ENCODE measurements at regions not wholly inside any gene's neighbourhood (a gene's known extent, or its start where the extent isn't known, plus 50 kb on each side); places are given as distances from the start of the nearest gene placed in this dataset.

DNA sequence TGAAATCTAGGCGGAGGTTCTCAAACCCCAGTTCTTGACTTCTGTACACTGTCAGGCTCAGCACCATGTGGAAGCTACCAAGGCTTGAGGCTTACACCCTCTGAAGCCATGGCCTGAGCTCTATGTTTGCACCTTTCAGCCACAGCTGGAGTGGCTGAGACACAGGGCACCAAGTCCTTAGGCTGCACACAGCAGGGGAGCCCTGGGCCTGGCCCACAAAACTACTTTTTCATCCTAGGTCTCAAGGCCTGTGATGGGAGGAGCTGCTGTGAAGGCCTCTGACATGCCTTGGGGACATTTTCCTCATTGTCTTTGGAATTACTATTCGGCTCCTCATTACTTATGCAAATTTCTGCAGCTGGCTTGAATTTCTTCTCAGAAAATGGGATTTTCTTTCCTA lies 503.2 kb upstream of the PCDH20 start:
- Histone ChIP-seq H3K4me2 (ENCODE audit: low read depth, low read length, poor library complexity, severe bottlenecking) (no peak overlapping the region), H3K9me2 (replicated peaks; ENCODE audit: insufficient read depth, low read length) (no peaks in the 10 kb centered on the region), H3K27ac (ENCODE audit: low read depth, low read length) (no peak overlapping the region), H3K27me3 (ENCODE audit: low read length) (no peaks in the 10 kb centered on the region), H3K9ac (ENCODE audit: low read length) (no peak overlapping the region), H3K4me3 (ENCODE audit: insufficient read depth, low read length, poor library complexity, severe bottlenecking) (no peak overlapping the region), H3F3A (ENCODE audit: insufficient read depth) (no peaks in the 10 kb centered on the region), H3K36me3 (ENCODE audit: low read length) (no peaks in the 10 kb centered on the region), H3K79me2 (ENCODE audit: insufficient read depth, low read length) (no peaks in the 10 kb centered on the region), H3K9me3 (ENCODE audit: insufficient read depth, low read length) (no peaks in the 10 kb centered on the region), H2AFZ (ENCODE audit: low read depth, low read length, severe bottlenecking) (no peak overlapping the region), H4K20me1 (ENCODE audit: low read depth, low read length) (no peaks in the 10 kb centered on the region)
- TF ChIP-seq CTCF (IDR thresholded peaks at IDR 0.05; ENCODE audit: insufficient read depth, low read length, poor library complexity, severe bottlenecking) (no peak), EZH2phosphoT487 (conservative IDR thresholded peaks at IDR 0.05; ENCODE audit: low read length) (no peak)

GRCh38 chr13:61916483-61916882 lies 500.8 kb upstream of the PCDH20 start:
- Histone ChIP-seq H3K4me2 (ENCODE audit: low read depth, low read length, poor library complexity, severe bottlenecking) (no peak overlapping the region), H3K9ac (ENCODE audit: low read length) (no peak overlapping the region), H3K27ac (ENCODE audit: low read depth, low read length) (no peak overlapping the region), H3K27me3 (ENCODE audit: low read length) (no peaks in the 10 kb centered on the region), H3K9me2 (replicated peaks; ENCODE audit: insufficient read depth, low read length) (no peaks in the 10 kb centered on the region), H2AFZ (ENCODE audit: low read depth, low read length, severe bottlenecking) (no peak overlapping the region), H3K79me2 (ENCODE audit: insufficient read depth, low read length) (no peaks in the 10 kb centered on the region), H3K9me3 (ENCODE audit: insufficient read depth, low read length) (no peaks in the 10 kb centered on the region), H3K4me3 (ENCODE audit: insufficient read depth, low read length, poor library complexity, severe bottlenecking) (no peak overlapping the region), H3K36me3 (ENCODE audit: low read length) (no peaks in the 10 kb centered on the region), H3F3A (ENCODE audit: insufficient read depth) (no peaks in the 10 kb centered on the region), H4K20me1 (ENCODE audit: low read depth, low read length) (no peaks in the 10 kb centered on the region)
- TF ChIP-seq EZH2phosphoT487 (conservative IDR thresholded peaks at IDR 0.05; ENCODE audit: low read length): no peak
- no peak for TF ChIP-seq CTCF (IDR thresholded peaks at IDR 0.05; ENCODE audit: insufficient read depth, low read length, poor library complexity, severe bottlenecking)

DNA sequence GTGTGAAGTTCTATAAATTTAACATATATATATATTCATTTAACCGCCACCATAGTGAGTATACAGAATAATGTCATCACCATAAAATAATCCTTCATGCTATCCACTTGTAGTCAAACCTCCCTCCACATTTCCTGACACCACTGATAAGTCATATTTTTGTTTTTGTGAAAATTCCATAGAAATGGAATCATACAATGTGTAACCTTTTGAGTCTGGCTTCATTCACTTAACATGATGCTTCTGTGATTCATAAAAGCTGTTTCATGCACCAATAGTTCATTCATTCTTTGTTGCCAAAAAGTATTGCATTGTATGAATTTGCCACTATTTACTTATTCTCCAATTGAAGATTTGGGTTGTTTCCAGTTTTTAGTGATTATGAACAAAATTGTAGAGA lies 497.5 kb upstream of the PCDH20 start:
- Histone ChIP-seq H3K9me2 (replicated peaks; ENCODE audit: insufficient read depth, low read length) (no peaks in the 10 kb centered on the region), H3K4me2 (ENCODE audit: low read depth, low read length, poor library complexity, severe bottlenecking) (no peak overlapping the region), H2AFZ (ENCODE audit: low read depth, low read length, severe bottlenecking) (no peak overlapping the region), H3K4me3 (ENCODE audit: insufficient read depth, low read length, poor library complexity, severe bottlenecking) (no peak overlapping the region), H3K27me3 (ENCODE audit: low read length) (no peaks in the 10 kb centered on the region), H3F3A (ENCODE audit: insufficient read depth) (no peaks in the 10 kb centered on the region), H3K9me3 (ENCODE audit: insufficient read depth, low read length) (no peaks in the 10 kb centered on the region), H4K20me1 (ENCODE audit: low read depth, low read length) (no peaks in the 10 kb centered on the region), H3K9ac (ENCODE audit: low read length) (no peak overlapping the region), H3K79me2 (ENCODE audit: insufficient read depth, low read length) (no peaks in the 10 kb centered on the region), H3K36me3 (ENCODE audit: low read length) (no peaks in the 10 kb centered on the region), H3K27ac (ENCODE audit: low read depth, low read length) (no peak overlapping the region)
- TF ChIP-seq EZH2phosphoT487 (conservative IDR thresholded peaks at IDR 0.05; ENCODE audit: low read length): no peak
- TF ChIP-seq CTCF (IDR thresholded peaks at IDR 0.05; ENCODE audit: insufficient read depth, low read length, poor library complexity, severe bottlenecking): no peak

Data from SU-DHL-6 (cell line).